ENCODE measurements at regions not wholly inside any gene's neighbourhood (a gene's known extent, or its start where the extent isn't known, plus 50 kb on each side); places are given as distances from the start of the nearest gene placed in this dataset.

GRCh38 chr15:53106505-53107286, 316.6 kb upstream of the ONECUT1 start:
- Histone ChIP-seq H3K27me3 (no peaks in the 10 kb centered on the region), H3K4me3 (no peak overlapping the region), H3K9me3 (no peaks in the 10 kb centered on the region), H3K27ac (replicated peaks in 1 of 4) (no peak overlapping the region), H3K4me1 (no peaks in the 10 kb centered on the region), H3K36me3 (no peaks in the 10 kb centered on the region)
- DNase-seq (ENCODE audit: extremely low spot score), result no peak
- no peak for TF ChIP-seq POLR2AphosphoS5 (IDR thresholded peaks at IDR 0.05)
- TF ChIP-seq CTCF (IDR thresholded peaks at IDR 0.05), result no peak
- no peak for TF ChIP-seq EP300 (IDR thresholded peaks at IDR 0.05)
- TF ChIP-seq POLR2A (IDR thresholded peaks at IDR 0.05; ENCODE audit: low read depth), result no peak
- intact Hi-C loops (cut with DNase I), result no loop called here
- 76% methylated on average over 7 of the region's 7 CpGs for WGBS

- WGBS, result 74% methylated on average over 2 of the region's 2 CpGs
- H3K27me3 ChIP-seq, result no peaks in the 10 kb centered on the region
- intact Hi-C loops (cut with DNase I), result no loop called here
- DNase-seq (ENCODE audit: extremely low spot score), result no peak
- H3K9me3 ChIP-seq, result peaks cover 0 to 4% (median 0%) of the 10 kb centered on the region in 4 donors
- no peak overlapping the region for H3K27ac ChIP-seq (replicated peaks in 1 of 4)
- H3K36me3 ChIP-seq, result no peaks in the 10 kb centered on the region
- no peak overlapping the region for H3K4me3 ChIP-seq
- TF ChIP-seq POLR2A (IDR thresholded peaks at IDR 0.05; ENCODE audit: low read depth) (no peak), POLR2AphosphoS5 (IDR thresholded peaks at IDR 0.05) (no peak)
- H3K4me1 ChIP-seq, result no peaks in the 10 kb centered on the region
These were observed 312.3 kb upstream of the ONECUT1 start for GRCh38 chr15:53102483-53102882.

DNA sequence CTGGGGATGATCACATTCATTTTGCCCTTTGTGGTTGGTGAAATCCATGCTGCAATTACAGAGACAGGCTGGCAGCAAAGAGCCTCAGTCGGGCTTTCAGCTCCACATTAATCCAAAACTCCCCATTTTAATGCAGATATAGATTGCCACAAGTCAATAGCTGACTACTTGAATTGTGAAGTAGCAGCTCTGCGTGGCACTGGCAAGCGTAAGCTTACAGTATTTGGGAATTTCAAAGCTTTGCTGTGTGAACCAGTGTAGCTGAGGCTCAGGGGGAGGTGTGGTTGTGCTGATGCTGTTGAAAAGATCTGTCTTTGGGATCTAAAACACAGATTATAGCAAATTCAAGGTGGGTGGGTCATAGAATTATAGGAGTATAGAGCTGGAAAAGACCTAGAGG, 290.3 kb upstream of the ONECUT1 start:
- no peaks in the 10 kb centered on the region for H3K4me1 ChIP-seq
- no peak for DNase-seq (ENCODE audit: extremely low spot score)
- intact Hi-C loops (cut with DNase I), result no loop called here
- no peak overlapping the region for H3K4me3 ChIP-seq
- H3K36me3 ChIP-seq, result no peaks in the 10 kb centered on the region
- H3K27me3 ChIP-seq, result peaks cover 0 to 6% (median 0%) of the 10 kb centered on the region in 4 donors
- TF ChIP-seq POLR2A (IDR thresholded peaks at IDR 0.05; ENCODE audit: low read depth) (no peak), CTCF (IDR thresholded peaks at IDR 0.05) (no peak), EP300 (IDR thresholded peaks at IDR 0.05) (no peak), POLR2AphosphoS5 (IDR thresholded peaks at IDR 0.05) (no peak)
- H3K27ac ChIP-seq (replicated peaks in 1 of 4), result no peak overlapping the region
- WGBS, result 42% methylated on average over 3 of the region's 3 CpGs
- no peaks in the 10 kb centered on the region for H3K9me3 ChIP-seq

- no peak for DNase-seq (ENCODE audit: extremely low spot score)
- no peaks in the 10 kb centered on the region for H3K36me3 ChIP-seq
- intact Hi-C loops (cut with DNase I), result no loop called here
- WGBS, result 42% methylated on average over 3 of the region's 3 CpGs
- no peaks in the 10 kb centered on the region for H3K4me1 ChIP-seq
- H3K4me3 ChIP-seq, result no peak overlapping the region
- no peaks in the 10 kb centered on the region for H3K9me3 ChIP-seq
- H3K27me3 ChIP-seq, result peaks cover 0 to 6% (median 0%) of the 10 kb centered on the region in 4 donors
- TF ChIP-seq EP300 (IDR thresholded peaks at IDR 0.05), result no peak
- TF ChIP-seq POLR2AphosphoS5 (IDR thresholded peaks at IDR 0.05), result no peak
- no peak for TF ChIP-seq POLR2A (IDR thresholded peaks at IDR 0.05; ENCODE audit: low read depth)
- TF ChIP-seq CTCF (IDR thresholded peaks at IDR 0.05), result no peak
- H3K27ac ChIP-seq (replicated peaks in 1 of 4), result no peak overlapping the region
These were observed 284.1 kb upstream of the ONECUT1 start for GRCh38 chr15:53074221-53074620.

GRCh38 chr15:53072077-53072476, 281.9 kb upstream of the ONECUT1 start:
- Histone ChIP-seq H3K27me3 (no peaks in the 10 kb centered on the region), H3K9me3 (no peaks in the 10 kb centered on the region), H3K4me3 (no peak overlapping the region), H3K27ac (replicated peaks in 1 of 4) (no peak overlapping the region), H3K36me3 (no peaks in the 10 kb centered on the region), H3K4me1 (no peaks in the 10 kb centered on the region)
- no peak for DNase-seq (ENCODE audit: extremely low spot score)
- intact Hi-C loops (cut with DNase I), result no loop called here
- WGBS, result 4% methylated on average over 3 of the region's 3 CpGs
- TF ChIP-seq POLR2A (IDR thresholded peaks at IDR 0.05; ENCODE audit: low read depth), result no peak
- no peak for TF ChIP-seq EP300 (IDR thresholded peaks at IDR 0.05)
- TF ChIP-seq POLR2AphosphoS5 (IDR thresholded peaks at IDR 0.05), result no peak

All from esophagus muscularis mucosa (tissue), 4 donors.